Tibial artery (tissue), 4 donors: ENCODE measurements at regions not wholly inside any gene's neighbourhood (a gene's known extent, or its start where the extent isn't known, plus 50 kb on each side); places are given as distances from the start of the nearest gene placed in this dataset.

ENCODE experiments used
- DNase-seq, 2 donors: peaks; one replicate each; pipeline ENCODE4 v3.0.0-alpha.2; 2019
- H3K27ac ChIP-seq, 2 donors: fragments of 200-600 bp; sonication (generic) in 1 of 2; 1 replicate in 1 of 2; 2 replicates in 1 of 2; pipeline ENCODE4 v1.5.1; 2018 to 2019; ENCODE audit warnings: mild to moderate bottlenecking in 1 of 2
- H3K27me3 ChIP-seq, 2 donors: fragments of 200-600 bp; sonication (generic) in 1 of 2; one replicate each; pipeline versions ENCODE4 v1.5.1 to v1.6.0; 2016 to 2019
- H3K36me3 ChIP-seq, 3 donors: fragments of 200-600 bp; sonication (generic) in 2 of 3; one replicate each; pipeline ENCODE4 v1.5.1; 2016 to 2019; ENCODE audit warnings: mild to moderate bottlenecking in 2 of 3
- H3K4me1 ChIP-seq, 4 donors: fragments of 200-600 bp; sonication (generic) in 2 of 4; 1 replicate in 3 of 4; 2 replicates in 1 of 4; pipeline ENCODE4 v1.5.1; 2016 to 2019
- H3K4me3 ChIP-seq, 2 donors: fragments of 200-600 bp; sonication (generic) in 1 of 2; 1 replicate in 1 of 2; 2 replicates in 1 of 2; pipeline ENCODE4 v1.5.1; 2018 to 2019; ENCODE audit warnings: mild to moderate bottlenecking in 2 of 2
- H3K9me3 ChIP-seq, 3 donors: fragments of 200-600 bp; sonication (generic) in 1 of 3; one replicate each; pipeline ENCODE4 v1.5.1; 2016 to 2019
- CTCF ChIP-seq, 2 experiments: fragments of 200-600 bp in 1 of 2; fragments of 450-650 bp in 1 of 2; IDR thresholded peaks; one replicate each; pipeline ENCODE4 v1.5.1; 2017 to 2019; ENCODE audit warnings: antibody characterized with exemption in 2 of 2, mild to moderate bottlenecking in 1 of 2, moderate library complexity in 1 of 2
- intact Hi-C: fragments of 100-400 bp; cut with DNase I; formaldehyde crosslinking; loops from one replicate; pipeline ENCODE4 v1.15.0; 2023; ENCODE audit warnings: low total_unique reads

- no peaks in the 10 kb centered on the region for H3K27me3 ChIP-seq
- no peak for DNase-seq
- TF ChIP-seq CTCF (IDR thresholded peaks at IDR 0.05) = no peak
- H3K4me3 ChIP-seq = no peak overlapping the region
- H3K36me3 ChIP-seq = no peaks in the 10 kb centered on the region
- H3K9me3 ChIP-seq = no peaks in the 10 kb centered on the region
- intact Hi-C loops = no loop called here
- peaks cover 0 to 23% (median 11%) of the 10 kb centered on the region in 4 donors for H3K4me1 ChIP-seq
- H3K27ac ChIP-seq = no peak overlapping the region
Observed at GRCh38 chr9:105908069-105908468, 213.7 kb downstream of the TMEM38B start.

DNA sequence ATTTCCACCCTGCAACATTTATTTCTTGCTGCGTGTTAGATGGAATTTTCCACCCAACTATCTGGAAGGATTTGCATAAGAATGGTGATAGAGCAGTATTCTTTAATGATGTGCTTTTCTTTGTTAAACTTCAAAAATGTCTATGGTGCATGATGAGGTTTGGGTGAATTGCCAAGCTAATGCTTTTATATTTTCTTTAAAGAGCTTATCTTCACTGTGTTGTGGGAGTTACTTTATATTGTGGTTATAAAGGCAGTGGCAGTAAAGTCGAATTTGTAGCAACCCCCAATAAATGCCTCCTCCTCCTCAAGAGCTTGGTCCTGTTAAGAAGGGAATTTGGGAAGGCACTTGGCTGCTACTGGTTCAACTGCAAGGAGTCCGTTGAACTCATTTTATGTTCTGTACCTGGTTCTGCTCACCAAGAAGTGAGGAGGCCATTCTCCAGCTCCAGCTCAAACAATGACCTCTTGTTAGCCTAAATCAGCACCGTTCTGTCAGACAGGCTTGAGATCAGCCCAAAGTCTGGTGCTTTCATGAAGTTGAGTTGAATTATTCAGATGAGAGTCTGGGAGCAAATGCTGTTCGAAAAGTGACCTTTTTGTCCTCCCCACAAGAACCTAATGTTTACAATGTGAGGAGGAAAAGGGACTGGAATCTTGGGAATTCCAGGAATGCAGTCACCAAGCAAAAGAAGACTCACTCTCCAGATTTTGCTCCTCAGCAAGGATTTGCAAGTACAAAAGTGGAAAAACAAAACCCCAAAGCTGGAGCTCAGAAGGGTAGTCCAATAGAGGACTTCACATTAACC, 217.0 kb downstream of the TMEM38B start:
- Histone ChIP-seq H3K36me3 (no peaks in the 10 kb centered on the region), H3K27me3 (no peaks in the 10 kb centered on the region), H3K27ac (no peak overlapping the region), H3K9me3 (no peaks in the 10 kb centered on the region), H3K4me3 (no peak overlapping the region), H3K4me1 (peaks cover 0 to 26% (median 11%) of the 10 kb centered on the region in 4 donors)
- no peak for DNase-seq
- intact Hi-C loops = no loop called here
- no peak for TF ChIP-seq CTCF (IDR thresholded peaks at IDR 0.05)

- no peak for DNase-seq
- Histone ChIP-seq H3K36me3 (no peaks in the 10 kb centered on the region), H3K4me3 (no peak overlapping the region), H3K9me3 (no peaks in the 10 kb centered on the region), H3K27me3 (no peaks in the 10 kb centered on the region), H3K4me1 (peaks cover 0 to 26% (median 11%) of the 10 kb centered on the region in 4 donors), H3K27ac (no peak overlapping the region)
- intact Hi-C loops = no loop called here
- no peak for TF ChIP-seq CTCF (IDR thresholded peaks at IDR 0.05)
Observed at GRCh38 chr9:105912157-105912862, 218.0 kb downstream of the TMEM38B start.

- no peaks in the 10 kb centered on the region for H3K9me3 ChIP-seq
- intact Hi-C loops = no loop called here
- TF ChIP-seq CTCF (IDR thresholded peaks at IDR 0.05) = no peak
- H3K4me1 ChIP-seq = peaks cover 0 to 26% (median 11%) of the 10 kb centered on the region in 4 donors
- DNase-seq = no peak
- no peak overlapping the region for H3K27ac ChIP-seq
- H3K36me3 ChIP-seq = no peaks in the 10 kb centered on the region
- no peaks in the 10 kb centered on the region for H3K27me3 ChIP-seq
- no peak overlapping the region for H3K4me3 ChIP-seq
Observed at GRCh38 chr9:105912863-105913516, 218.6 kb downstream of the TMEM38B start.

DNA sequence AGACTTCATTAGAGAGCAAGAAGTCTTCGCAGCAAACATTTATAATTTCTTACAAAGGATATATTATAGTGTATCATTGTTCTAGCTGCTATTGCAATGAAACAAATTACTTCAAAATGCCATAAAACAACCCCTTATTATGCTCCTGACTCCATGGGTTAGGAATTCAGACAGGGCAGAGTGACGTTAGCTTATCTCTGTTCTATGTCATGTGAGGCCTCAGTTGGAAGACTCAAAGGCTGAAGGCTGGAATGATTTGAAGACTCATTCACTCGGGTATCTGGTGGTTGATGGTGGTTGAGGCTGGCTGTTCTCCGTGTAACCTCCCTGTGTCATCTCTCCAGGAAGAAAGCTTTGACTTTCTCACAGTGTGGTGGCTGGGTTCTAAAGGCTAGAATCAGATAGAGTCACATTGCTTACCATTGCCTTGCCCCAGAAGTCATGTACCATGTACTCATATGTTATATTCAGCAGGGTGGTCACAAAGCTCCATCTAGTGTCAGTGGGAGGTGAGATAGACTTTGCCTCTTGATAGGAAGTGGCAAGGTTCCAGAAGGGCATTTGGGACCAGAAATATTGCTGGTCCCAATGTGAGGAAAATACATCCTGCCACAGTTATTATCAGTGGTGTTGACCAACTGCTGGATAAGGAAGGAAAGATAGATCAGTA, 226.9 kb downstream of the TMEM38B start:
- DNase-seq = no peak
- no peaks in the 10 kb centered on the region for H3K4me1 ChIP-seq
- no peaks in the 10 kb centered on the region for H3K36me3 ChIP-seq
- no peak for TF ChIP-seq CTCF (IDR thresholded peaks at IDR 0.05)
- no peak overlapping the region for H3K4me3 ChIP-seq
- no peaks in the 10 kb centered on the region for H3K27me3 ChIP-seq
- H3K27ac ChIP-seq = no peak overlapping the region
- intact Hi-C loops = no loop called here
- H3K9me3 ChIP-seq = no peaks in the 10 kb centered on the region
